WTC11 (cell line): ENCODE measurements at regions not wholly inside any gene's neighbourhood (a gene's known extent, or its start where the extent isn't known, plus 50 kb on each side); places are given as distances from the start of the nearest gene placed in this dataset.

ENCODE experiments used
- ATAC-seq: fragments of 200-7000 bp; cut with Tn5 transposase; 2 replicates; pipeline ENCODE4 v1.10.0; 2021; ENCODE audit warnings: mild to moderate bottlenecking, moderate library complexity
- CTCF ChIA-PET: fragments of 300-600 bp; sonication (Branson Sonifier 250); formaldehyde crosslinking; loops from one replicate; lab custom pipeline; 2021; ENCODE audit warnings: antibody characterized with exemption; lab: Charles Lee
- POLR2A ChIA-PET: fragments of 350-600 bp; sonication (Branson Sonifier 250); formaldehyde crosslinking; loops from one replicate; lab custom pipeline; 2021; ENCODE audit warnings: antibody characterized with exemption; lab: Charles Lee
- DNase-seq: peaks from one replicate; pipeline ENCODE4 v3.0.0; 2021; ENCODE audit warnings: low spot score
- H3K27ac Mint-ChIP-seq: 2 replicates; pipeline ENCODE4 v1.8.0; 2021; ENCODE audit warnings: mixed read lengths
- H3K27me3 Mint-ChIP-seq: 2 replicates; pipeline ENCODE4 v1.8.0; 2021; ENCODE audit warnings: low read depth, mild to moderate bottlenecking, moderate library complexity, mixed read lengths
- H3K36me3 Mint-ChIP-seq: 2 replicates; pipeline ENCODE4 v1.8.0; 2021; ENCODE audit warnings: mixed read lengths
- H3K4me1 Mint-ChIP-seq: 2 replicates; pipeline ENCODE4 v1.8.0; 2022; ENCODE audit warnings: mixed read lengths
- H3K4me3 Mint-ChIP-seq: 2 replicates; pipeline ENCODE4 v1.8.0; 2021; ENCODE audit warnings: mild to moderate bottlenecking, moderate library complexity, mixed read lengths
- H3K9me3 Mint-ChIP-seq: 2 replicates; pipeline ENCODE4 v1.8.0; 2021; ENCODE audit warnings: mixed read lengths
- HMGA2 ChIP-seq: fragments of 250-450 bp; sonication (Bioruptor Pico); IDR thresholded peaks from 2 replicates; pipeline ENCODE4 v1.4.0; 2021; ENCODE audit warnings: mild to moderate bottlenecking, moderate library complexity
- SMAD3 ChIP-seq: sonication (generic); formaldehyde crosslinking; IDR thresholded peaks from 2 replicates; pipeline ENCODE4 v1.8.0; 2022; ENCODE audit warnings: missing genetic modification reagents, mild to moderate bottlenecking, borderline replicate concordance
- TEAD1 ChIP-seq: sonication (generic); formaldehyde crosslinking; IDR thresholded peaks from 2 replicates; pipeline ENCODE4 v1.8.0; 2022; ENCODE audit warnings: mild to moderate bottlenecking, missing genetic modification reagents
- ZNF263 ChIP-seq: sonication (generic); formaldehyde crosslinking; IDR thresholded peaks from 2 replicates; pipeline ENCODE4 v1.8.1; 2022; ENCODE audit warnings: low read depth, mild to moderate bottlenecking, moderate library complexity, missing genetic modification reagents
- ZNF317 ChIP-seq: sonication (generic); formaldehyde crosslinking; IDR thresholded peaks from 2 replicates; pipeline ENCODE4 v1.8.1; 2023; ENCODE audit warnings: low read depth, mild to moderate bottlenecking, moderate library complexity, missing genetic modification reagents, borderline replicate concordance
- TF ChIP-seq, protein P1 (sequence below): sonication (generic); formaldehyde crosslinking; IDR thresholded peaks from 2 replicates; pipeline ENCODE4 v1.8.1; 2022; ENCODE audit warnings: mild to moderate bottlenecking, missing genetic modification reagents, moderate library complexity, borderline replicate concordance
- TF ChIP-seq, protein P2 (sequence below): sonication (generic); formaldehyde crosslinking; IDR thresholded peaks from 2 replicates; pipeline ENCODE4 v1.8.1; 2022; ENCODE audit warnings: low read depth, missing genetic modification reagents, borderline replicate concordance
- TF ChIP-seq, protein P3 (sequence below): fragments of 250-450 bp; sonication (Bioruptor Pico); IDR thresholded peaks from 2 replicates; pipeline ENCODE4 v1.9.0; 2021; ENCODE audit warnings: mild to moderate bottlenecking
- TF ChIP-seq, protein P4 (sequence below): sonication (generic); formaldehyde crosslinking; IDR thresholded peaks from 2 replicates; pipeline ENCODE4 v1.8.1; 2023; ENCODE audit warnings: mild to moderate bottlenecking, missing genetic modification reagents, borderline replicate concordance
- TF ChIP-seq, protein P5 (sequence below): fragments of 200-600 bp; IDR thresholded peaks from 2 replicates; pipeline ENCODE4 v1.8.0; 2022; ENCODE audit warnings: antibody characterized with exemption

DNA sequence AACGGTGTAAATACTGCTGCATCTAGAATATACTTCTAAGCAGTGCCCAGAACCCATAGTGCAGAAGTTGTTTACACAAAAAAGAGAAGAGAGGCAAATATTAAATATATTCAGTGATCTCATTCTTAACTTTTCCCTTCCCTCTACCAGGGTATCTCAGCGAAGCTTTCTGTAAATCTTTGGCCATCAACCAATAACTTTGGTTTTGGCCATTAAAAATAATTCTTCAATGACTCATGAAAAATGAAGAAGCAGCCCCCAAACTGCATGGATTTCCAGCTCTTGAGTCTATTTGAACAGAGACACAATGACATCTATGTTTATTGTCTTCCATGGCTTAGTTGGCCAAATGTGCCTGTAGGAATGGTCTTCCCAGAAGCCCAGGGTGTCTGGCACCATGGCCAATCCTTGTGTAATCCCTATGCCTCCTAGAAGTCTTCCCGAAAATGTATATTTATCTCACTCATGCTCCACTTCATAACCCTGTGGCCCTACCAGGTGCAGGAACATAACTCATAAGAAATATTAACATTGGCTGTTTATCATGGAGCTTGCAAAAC is 646.6 kb downstream of the TOX3 start (continued):
- TF ChIP-seq, protein P1, sequence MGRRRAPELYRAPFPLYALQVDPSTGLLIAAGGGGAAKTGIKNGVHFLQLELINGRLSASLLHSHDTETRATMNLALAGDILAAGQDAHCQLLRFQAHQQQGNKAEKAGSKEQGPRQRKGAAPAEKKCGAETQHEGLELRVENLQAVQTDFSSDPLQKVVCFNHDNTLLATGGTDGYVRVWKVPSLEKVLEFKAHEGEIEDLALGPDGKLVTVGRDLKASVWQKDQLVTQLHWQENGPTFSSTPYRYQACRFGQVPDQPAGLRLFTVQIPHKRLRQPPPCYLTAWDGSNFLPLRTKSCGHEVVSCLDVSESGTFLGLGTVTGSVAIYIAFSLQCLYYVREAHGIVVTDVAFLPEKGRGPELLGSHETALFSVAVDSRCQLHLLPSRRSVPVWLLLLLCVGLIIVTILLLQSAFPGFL, result no peak
- TF ChIP-seq, protein P2, sequence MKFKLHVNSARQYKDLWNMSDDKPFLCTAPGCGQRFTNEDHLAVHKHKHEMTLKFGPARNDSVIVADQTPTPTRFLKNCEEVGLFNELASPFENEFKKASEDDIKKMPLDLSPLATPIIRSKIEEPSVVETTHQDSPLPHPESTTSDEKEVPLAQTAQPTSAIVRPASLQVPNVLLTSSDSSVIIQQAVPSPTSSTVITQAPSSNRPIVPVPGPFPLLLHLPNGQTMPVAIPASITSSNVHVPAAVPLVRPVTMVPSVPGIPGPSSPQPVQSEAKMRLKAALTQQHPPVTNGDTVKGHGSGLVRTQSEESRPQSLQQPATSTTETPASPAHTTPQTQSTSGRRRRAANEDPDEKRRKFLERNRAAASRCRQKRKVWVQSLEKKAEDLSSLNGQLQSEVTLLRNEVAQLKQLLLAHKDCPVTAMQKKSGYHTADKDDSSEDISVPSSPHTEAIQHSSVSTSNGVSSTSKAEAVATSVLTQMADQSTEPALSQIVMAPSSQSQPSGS (CRISPR knock-in tag), result no peak
- no peak for TF ChIP-seq ZNF263 (CRISPR knock-in tag)
- TF ChIP-seq, protein P3, sequence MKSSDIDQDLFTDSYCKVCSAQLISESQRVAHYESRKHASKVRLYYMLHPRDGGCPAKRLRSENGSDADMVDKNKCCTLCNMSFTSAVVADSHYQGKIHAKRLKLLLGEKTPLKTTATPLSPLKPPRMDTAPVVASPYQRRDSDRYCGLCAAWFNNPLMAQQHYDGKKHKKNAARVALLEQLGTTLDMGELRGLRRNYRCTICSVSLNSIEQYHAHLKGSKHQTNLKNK (CRISPR knock-in tag), result no peak

DNA sequence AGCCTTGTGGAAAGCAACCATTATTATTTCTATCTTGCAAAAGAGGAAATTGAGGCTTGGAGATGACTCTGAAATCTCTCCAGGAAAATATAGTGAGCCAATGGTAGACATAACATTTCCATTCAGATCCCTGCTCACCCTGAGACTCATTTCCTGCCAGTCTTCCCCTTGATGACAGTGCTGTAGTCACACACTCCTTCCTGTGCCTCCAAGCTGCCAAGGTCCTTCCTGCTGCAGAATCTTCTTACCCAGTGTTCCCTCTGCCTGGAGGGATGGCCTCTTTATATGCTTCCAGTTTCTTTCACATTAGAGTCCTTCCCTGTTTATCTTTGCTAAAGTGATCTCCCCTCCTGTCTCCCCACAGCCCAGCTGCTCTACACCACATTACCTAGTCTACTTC is 648.1 kb downstream of the TOX3 start:
- no peak for DNase-seq
- Mint-ChIP-seq H3K36me3 (peaks cover 12% of the 10 kb centered on the region), H3K4me1 (peaks cover 44% of the 10 kb centered on the region), H3K9me3 (peaks cover 18% of the 10 kb centered on the region), H3K27me3 (peaks cover 3% of the 10 kb centered on the region; the same call in 1 of the 2 replicates), H3K27ac (peak overlapping the region; percentile 11; the same call in 1 of the 2 replicates), H3K4me3 (no peak overlapping the region)
- ChIA-PET POLR2A (no interaction called here), CTCF (interaction anchor here (1.0 kb wide), 1 partner anchor 80 kb away, joined by 3 read pairs; no protein-coding TSS in a partner anchor)
- no peak for ATAC-seq
- no peak for TF ChIP-seq HMGA2
- no peak for TF ChIP-seq ZNF317 (CRISPR knock-in tag)
- TF ChIP-seq, protein P4, sequence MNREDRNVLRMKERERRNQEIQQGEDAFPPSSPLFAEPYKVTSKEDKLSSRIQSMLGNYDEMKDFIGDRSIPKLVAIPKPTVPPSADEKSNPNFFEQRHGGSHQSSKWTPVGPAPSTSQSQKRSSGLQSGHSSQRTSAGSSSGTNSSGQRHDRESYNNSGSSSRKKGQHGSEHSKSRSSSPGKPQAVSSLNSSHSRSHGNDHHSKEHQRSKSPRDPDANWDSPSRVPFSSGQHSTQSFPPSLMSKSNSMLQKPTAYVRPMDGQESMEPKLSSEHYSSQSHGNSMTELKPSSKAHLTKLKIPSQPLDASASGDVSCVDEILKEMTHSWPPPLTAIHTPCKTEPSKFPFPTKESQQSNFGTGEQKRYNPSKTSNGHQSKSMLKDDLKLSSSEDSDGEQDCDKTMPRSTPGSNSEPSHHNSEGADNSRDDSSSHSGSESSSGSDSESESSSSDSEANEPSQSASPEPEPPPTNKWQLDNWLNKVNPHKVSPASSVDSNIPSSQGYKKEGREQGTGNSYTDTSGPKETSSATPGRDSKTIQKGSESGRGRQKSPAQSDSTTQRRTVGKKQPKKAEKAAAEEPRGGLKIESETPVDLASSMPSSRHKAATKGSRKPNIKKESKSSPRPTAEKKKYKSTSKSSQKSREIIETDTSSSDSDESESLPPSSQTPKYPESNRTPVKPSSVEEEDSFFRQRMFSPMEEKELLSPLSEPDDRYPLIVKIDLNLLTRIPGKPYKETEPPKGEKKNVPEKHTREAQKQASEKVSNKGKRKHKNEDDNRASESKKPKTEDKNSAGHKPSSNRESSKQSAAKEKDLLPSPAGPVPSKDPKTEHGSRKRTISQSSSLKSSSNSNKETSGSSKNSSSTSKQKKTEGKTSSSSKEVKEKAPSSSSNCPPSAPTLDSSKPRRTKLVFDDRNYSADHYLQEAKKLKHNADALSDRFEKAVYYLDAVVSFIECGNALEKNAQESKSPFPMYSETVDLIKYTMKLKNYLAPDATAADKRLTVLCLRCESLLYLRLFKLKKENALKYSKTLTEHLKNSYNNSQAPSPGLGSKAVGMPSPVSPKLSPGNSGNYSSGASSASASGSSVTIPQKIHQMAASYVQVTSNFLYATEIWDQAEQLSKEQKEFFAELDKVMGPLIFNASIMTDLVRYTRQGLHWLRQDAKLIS (CRISPR knock-in tag), result no peak
- no peak for TF ChIP-seq SMAD3 (CRISPR knock-in tag)

DNA sequence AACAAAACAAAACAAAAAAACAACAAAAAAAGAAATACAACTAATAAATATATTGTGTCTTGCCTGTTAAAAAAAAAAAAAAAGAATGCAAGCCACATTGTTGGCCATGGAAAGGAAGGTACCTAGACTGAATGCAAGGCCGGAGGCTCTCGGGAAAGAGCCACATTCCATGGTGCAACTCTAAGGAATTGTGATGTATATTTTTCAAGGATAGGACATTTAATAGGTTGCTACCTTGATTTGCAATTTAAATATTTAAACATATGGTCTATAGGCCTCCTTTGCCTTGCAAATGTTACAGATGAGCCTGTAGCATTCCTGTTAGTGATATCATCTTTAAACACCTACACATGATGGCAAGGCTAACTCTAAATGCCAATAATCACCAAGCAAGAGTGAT is 650.9 kb downstream of the TOX3 start:
- peak; percentile 90 for ATAC-seq
- ChIA-PET POLR2A (no interaction called here), CTCF (no interaction called here)
- no peak overlapping the region for H3K27ac Mint-ChIP-seq
- peaks cover 57% of the 10 kb centered on the region for H3K4me1 Mint-ChIP-seq
- H3K36me3 Mint-ChIP-seq, result peaks cover 18% of the 10 kb centered on the region
- H3K27me3 Mint-ChIP-seq, result peaks cover 3% of the 10 kb centered on the region; the same call in 1 of the 2 replicates
- peaks cover 21% of the 10 kb centered on the region for H3K9me3 Mint-ChIP-seq
- DNase-seq, result no peak
- no peak overlapping the region for H3K4me3 Mint-ChIP-seq
- TF ChIP-seq TEAD1 (CRISPR knock-in tag), result peak; percentile 25; the same call in 1 of the 2 replicates
- TF ChIP-seq, protein P5, sequence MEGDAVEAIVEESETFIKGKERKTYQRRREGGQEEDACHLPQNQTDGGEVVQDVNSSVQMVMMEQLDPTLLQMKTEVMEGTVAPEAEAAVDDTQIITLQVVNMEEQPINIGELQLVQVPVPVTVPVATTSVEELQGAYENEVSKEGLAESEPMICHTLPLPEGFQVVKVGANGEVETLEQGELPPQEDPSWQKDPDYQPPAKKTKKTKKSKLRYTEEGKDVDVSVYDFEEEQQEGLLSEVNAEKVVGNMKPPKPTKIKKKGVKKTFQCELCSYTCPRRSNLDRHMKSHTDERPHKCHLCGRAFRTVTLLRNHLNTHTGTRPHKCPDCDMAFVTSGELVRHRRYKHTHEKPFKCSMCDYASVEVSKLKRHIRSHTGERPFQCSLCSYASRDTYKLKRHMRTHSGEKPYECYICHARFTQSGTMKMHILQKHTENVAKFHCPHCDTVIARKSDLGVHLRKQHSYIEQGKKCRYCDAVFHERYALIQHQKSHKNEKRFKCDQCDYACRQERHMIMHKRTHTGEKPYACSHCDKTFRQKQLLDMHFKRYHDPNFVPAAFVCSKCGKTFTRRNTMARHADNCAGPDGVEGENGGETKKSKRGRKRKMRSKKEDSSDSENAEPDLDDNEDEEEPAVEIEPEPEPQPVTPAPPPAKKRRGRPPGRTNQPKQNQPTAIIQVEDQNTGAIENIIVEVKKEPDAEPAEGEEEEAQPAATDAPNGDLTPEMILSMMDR, result no peak
